Anterior cingulate cortex (tissue), 58 donors: ENCODE measurements at regions not wholly inside any gene's neighbourhood (a gene's known extent, or its start where the extent isn't known, plus 50 kb on each side); places are given as distances from the start of the nearest gene placed in this dataset.

Experiments used
- DNase-seq, 58 donors: peaks; one replicate each; lab custom pipeline; 2025; lab: John Stamatoyannopoulos, UW

GRCh38 chr4:153075836-153076518 lies 128.3 kb upstream of the TRIM2 start:
- no peak for DNase-seq

- DNase-seq: no peak
These were observed 127.4 kb upstream of the TRIM2 start for GRCh38 chr4:153076861-153077260.

- no peak for DNase-seq
These were observed 124.3 kb upstream of the TRIM2 start for GRCh38 chr4:153079857-153080391.

GRCh38 chr4:153081006-153081580 lies 123.2 kb upstream of the TRIM2 start:
- DNase-seq: no peak

GRCh38 chr4:153081693-153082092 lies 122.5 kb upstream of the TRIM2 start:
- DNase-seq: no peak

- DNase-seq: no peak
These were observed 121.6 kb upstream of the TRIM2 start for GRCh38 chr4:153082322-153083301.

GRCh38 chr4:153083447-153083947 lies 120.7 kb upstream of the TRIM2 start:
- DNase-seq: peak in 53 of 58 donors; percentile 3 to 87 (median 48)

- DNase-seq: no peak
These were observed 119.8 kb upstream of the TRIM2 start for GRCh38 chr4:153084224-153084979.

GRCh38 chr4:153084980-153085630 lies 119.1 kb upstream of the TRIM2 start:
- peak in 54 of 58 donors; percentile 13 to 80 (median 53) for DNase-seq

- DNase-seq: peak in 10 of 58 donors; percentile 2 to 67 (median 40)
These were observed 116.5 kb upstream of the TRIM2 start for GRCh38 chr4:153087671-153088194.

GRCh38 chr4:153089742-153090141 lies 114.5 kb upstream of the TRIM2 start:
- DNase-seq: peak in 14 of 58 donors; percentile 6 to 53 (median 16)

GRCh38 chr4:153090181-153090580 lies 114.1 kb upstream of the TRIM2 start:
- no peak for DNase-seq

GRCh38 chr4:153090670-153091385 lies 113.4 kb upstream of the TRIM2 start:
- no peak for DNase-seq

- DNase-seq: no peak
These were observed 110.8 kb upstream of the TRIM2 start for GRCh38 chr4:153093396-153093795.

- DNase-seq: no peak
These were observed 110.4 kb upstream of the TRIM2 start for GRCh38 chr4:153093802-153094201.

- DNase-seq: no peak
These were observed 109.8 kb upstream of the TRIM2 start for GRCh38 chr4:153094435-153094834.

GRCh38 chr4:153095448-153096204 lies 108.6 kb upstream of the TRIM2 start:
- no peak for DNase-seq

- no peak for DNase-seq
These were observed 107.9 kb upstream of the TRIM2 start for GRCh38 chr4:153096344-153096743.
